ENCODE measurements at regions not wholly inside any gene's neighbourhood (a gene's known extent, or its start where the extent isn't known, plus 50 kb on each side); places are given as distances from the start of the nearest gene placed in this dataset.

GRCh38 chr20:60497298-60498035 is 539.2 kb downstream of the CDH26 start:
- no peak for DNase-seq (ENCODE audit: low read depth in 4 of 4, low spot score in 1 of 4)

DNA sequence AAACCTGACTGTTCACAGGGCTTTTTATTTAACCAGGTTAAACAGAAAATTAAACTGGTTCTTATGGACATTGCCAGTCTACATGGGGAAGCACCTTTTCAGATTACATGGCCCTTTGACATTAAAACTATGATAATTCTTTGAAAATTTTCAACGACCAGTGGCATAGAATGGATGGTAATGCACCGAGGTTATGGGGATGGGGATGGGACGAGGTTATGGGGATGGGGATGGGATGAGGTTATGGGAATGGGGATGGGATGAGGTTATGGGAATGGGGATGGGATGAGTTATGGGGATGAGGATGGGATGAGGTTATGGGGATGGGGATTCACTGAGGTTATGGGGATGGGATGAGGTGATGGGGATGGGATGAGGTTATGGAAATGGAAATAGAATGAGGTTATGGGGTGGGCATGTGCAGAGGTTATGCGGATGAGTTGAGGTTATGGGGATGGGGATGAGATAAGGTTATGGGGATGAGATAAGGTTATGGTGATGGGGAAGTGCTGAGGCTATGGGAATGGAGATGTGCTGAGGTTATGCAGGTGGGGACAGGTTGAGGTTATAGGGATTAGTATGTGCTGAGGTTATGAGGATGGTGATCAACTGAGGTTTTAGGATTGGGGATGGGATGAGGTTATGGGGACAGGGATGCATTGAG is 541.9 kb downstream of the CDH26 start:
- DNase-seq (ENCODE audit: low read depth in 4 of 4, low spot score in 1 of 4), result no peak

- no peak for DNase-seq (ENCODE audit: low read depth in 4 of 4, low spot score in 1 of 4)
Measured at GRCh38 chr20:60501048-60501447, 542.8 kb downstream of the CDH26 start.

- no peak for DNase-seq (ENCODE audit: low read depth in 4 of 4, low spot score in 1 of 4)
Measured at GRCh38 chr20:60502881-60503280, 544.7 kb downstream of the CDH26 start.

- no peak for DNase-seq (ENCODE audit: low read depth in 4 of 4, low spot score in 1 of 4)
Measured at GRCh38 chr20:60505423-60505822, 547.2 kb downstream of the CDH26 start.

- DNase-seq (ENCODE audit: low read depth in 4 of 4, low spot score in 1 of 4), result no peak
Measured at GRCh38 chr20:60506061-60506460, 547.8 kb downstream of the CDH26 start.

DNA sequence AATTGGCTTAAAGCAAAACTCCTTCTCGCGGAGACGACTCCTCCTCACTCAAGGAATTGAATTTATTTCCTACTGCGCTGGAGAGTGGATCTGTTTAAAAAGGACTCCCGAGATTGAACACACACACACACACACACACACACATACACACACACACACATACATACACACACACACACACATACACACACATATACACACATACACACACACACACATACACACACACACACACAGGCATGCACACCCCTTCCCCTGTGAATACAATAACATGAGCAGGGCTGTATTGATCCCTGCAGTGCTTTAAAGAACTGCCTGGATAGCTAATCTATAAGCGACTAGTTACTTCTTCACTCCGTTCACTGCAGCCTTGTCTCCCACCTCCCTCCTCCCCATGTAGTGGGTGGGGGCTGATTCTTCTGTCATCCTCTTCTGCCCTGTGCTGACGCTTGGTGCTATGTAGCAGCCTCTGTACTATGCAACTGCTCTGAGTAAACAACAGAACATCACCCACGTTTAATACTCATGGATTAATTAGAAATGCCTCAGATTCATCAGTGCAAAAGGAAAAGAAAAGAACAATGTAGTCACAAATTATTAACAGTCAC is 549.0 kb downstream of the CDH26 start:
- no peak for DNase-seq (ENCODE audit: low read depth in 4 of 4, low spot score in 1 of 4)

DNA sequence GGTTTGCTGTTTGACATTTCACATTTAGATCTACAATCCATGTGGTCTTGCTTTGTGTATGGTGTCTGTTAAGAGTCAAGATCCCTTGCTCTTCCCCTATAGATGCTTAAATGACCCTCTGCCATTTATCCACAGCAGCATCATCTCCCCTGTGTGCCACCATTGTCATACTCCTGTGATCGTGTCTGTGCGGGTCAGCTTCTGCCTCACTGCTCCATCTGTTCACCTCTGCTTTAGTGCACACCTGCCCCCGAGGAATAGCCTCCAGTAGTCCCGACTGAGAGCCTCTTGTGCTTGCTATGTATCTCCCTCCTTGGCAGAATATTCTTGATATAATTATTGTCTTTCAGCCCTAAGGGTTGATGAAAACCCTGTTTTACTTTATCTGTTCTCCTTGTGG is 551.2 kb downstream of the CDH26 start:
- DNase-seq (ENCODE audit: low read depth in 4 of 4, low spot score in 1 of 4), result no peak

DNA sequence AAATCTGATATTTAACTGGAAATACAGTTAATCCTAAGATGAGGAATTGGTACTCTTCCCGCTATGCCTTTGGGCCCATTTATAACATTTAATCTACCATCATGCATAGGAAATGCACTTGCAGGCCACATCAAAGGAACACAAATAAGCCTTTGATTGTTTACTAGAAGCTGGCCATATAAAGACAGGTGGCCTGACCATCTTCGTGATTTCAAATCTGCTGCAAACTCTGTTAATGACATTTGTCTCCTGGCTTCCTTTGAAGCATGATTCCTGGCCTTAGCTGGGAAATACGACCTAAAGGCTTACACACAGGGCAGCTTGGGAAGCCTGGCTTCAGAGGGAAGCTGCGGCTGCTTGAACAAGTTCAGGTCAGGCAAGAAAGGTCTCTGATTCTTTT is 552.1 kb downstream of the CDH26 start:
- no peak for DNase-seq (ENCODE audit: low read depth in 4 of 4, low spot score in 1 of 4)

GRCh38 chr20:60512443-60512842 is 554.2 kb downstream of the CDH26 start:
- DNase-seq (ENCODE audit: low read depth in 4 of 4, low spot score in 1 of 4), result no peak

- DNase-seq (ENCODE audit: low read depth in 4 of 4, low spot score in 1 of 4), result no peak
Measured at GRCh38 chr20:60513141-60513540, 554.9 kb downstream of the CDH26 start.

DNA sequence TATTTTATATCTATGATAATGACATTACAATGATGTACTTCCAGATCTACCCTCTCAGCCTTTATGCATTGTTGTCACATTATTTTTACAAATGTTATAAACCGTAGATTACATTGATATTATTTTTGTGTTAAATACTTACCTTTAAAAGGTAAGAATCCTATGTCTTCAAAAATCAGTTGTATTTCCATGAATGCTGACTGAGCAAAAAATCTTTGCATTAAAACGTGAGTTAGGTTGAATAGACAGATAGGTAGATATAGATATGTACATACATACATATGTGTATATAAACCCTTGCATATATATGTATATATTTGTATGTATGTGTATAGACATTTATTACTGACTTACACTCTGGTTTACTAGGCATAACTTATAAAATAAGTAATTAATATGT is 558.2 kb downstream of the CDH26 start:
- DNase-seq (ENCODE audit: low read depth in 4 of 4, low spot score in 1 of 4), result no peak

DNA sequence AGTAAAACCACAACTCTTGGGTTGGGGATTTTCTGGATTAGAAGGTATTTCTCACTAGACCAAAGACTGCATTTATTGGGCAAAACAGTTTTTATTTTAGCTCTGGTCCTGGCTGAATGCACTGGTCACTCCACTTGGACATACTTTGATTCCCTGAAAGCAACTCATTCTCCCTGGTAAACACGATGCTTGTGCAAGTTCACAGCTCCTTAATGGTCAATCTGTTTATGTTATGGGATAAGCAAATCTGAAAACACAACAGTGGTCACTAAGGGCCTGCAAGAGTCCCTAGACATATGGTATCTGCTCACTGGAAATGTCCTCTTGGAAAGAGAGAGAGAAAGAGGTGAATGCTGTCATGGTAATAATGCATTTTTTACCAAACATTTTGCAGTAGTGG is 559.8 kb downstream of the CDH26 start:
- no peak for DNase-seq (ENCODE audit: low read depth in 4 of 4, low spot score in 1 of 4)

GRCh38 chr20:60525397-60525796 is 567.2 kb downstream of the CDH26 start:
- DNase-seq (ENCODE audit: low read depth in 4 of 4, low spot score in 1 of 4), result no peak

- DNase-seq (ENCODE audit: low read depth in 4 of 4, low spot score in 1 of 4), result no peak
Measured at GRCh38 chr20:60527656-60528055, 569.4 kb downstream of the CDH26 start.

GRCh38 chr20:60528141-60528540 is 569.9 kb downstream of the CDH26 start:
- DNase-seq (ENCODE audit: low read depth in 4 of 4, low spot score in 1 of 4), result no peak

DNA sequence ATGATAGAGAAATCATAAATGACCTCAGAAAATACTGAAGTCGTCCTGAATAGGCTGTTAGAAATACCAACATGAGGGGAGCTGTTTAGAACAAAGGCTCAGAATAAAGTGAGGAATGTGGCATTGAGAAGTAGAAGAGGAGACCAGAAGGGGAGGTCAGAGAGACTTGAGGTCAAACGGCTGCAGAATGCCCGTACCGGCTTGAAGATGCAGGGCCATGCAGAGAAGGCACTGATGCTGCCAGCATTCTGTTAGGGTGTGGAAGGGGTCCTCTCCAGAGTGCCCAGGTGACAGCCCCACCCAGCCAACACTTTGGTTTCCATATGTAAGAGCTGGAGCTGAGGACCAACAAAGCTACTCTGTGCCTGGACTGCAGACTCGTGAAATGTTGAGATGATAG is 570.9 kb downstream of the CDH26 start:
- DNase-seq (ENCODE audit: low read depth in 4 of 4, low spot score in 1 of 4), result no peak

- no peak for DNase-seq (ENCODE audit: low read depth in 4 of 4, low spot score in 1 of 4)
Measured at GRCh38 chr20:60535211-60535610, 577.0 kb downstream of the CDH26 start.

DNA sequence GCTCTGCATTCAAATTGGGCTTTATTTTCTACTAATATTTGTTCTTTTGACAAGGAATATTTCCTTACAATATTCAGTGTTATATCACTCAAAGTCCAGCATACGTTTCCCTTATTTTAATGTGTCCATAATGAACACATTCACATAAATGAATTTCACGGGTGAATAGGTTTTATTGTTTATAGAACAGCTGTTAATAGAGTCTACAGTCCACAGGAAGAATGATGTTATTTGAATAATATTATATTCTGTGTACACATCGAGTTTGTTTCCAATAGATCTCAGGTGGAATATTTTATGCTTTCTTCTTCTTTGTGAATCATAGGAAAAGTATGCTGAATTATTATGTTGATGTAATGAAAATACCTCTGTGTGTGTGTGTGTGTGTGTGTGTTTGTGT is 582.4 kb downstream of the CDH26 start:
- DNase-seq (ENCODE audit: low read depth in 4 of 4, low spot score in 1 of 4), result no peak

GRCh38 chr20:60541991-60542390 is 583.8 kb downstream of the CDH26 start:
- no peak for DNase-seq (ENCODE audit: low read depth in 4 of 4, low spot score in 1 of 4)

- no peak for DNase-seq (ENCODE audit: low read depth in 4 of 4, low spot score in 1 of 4)
Measured at GRCh38 chr20:60543598-60543997, 585.4 kb downstream of the CDH26 start.

DNA sequence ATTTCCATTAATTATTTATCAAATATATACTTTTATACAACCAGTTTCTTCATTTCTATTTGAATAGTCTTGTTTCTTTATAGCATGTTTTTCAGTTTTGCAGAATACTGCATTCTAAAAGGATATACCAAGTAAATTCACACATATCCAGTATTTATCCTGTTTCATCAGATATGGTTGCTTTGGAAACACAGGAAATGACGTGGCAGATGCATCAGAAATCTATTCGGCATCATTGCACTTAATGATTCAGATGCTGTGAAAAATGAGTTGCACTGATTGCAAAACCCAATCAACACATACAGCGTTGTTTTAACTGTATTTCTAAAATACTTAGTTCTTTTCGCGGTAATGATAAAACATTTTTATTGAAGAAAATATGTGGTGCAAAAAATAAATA is 594.9 kb downstream of the CDH26 start:
- DNase-seq (ENCODE audit: low read depth in 4 of 4, low spot score in 1 of 4), result no peak

DNA sequence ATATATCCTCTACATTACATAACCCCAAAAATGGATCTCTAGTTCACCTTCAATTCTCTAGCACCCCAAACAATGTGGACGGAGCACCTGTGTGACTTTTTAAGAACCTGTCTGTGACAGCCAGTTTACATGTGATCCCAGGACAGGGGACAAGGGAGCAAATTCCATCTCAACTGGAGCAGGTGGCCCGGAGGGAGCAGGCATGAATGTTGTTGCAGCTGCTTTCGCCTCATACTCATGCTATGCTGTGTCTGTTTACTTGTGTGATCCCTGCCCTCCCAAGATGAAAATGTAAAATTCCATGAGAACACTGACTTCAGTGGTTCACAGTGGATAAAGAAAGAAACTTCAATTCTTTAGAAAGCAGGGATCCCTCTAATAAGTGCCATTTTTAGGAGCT is 600.3 kb downstream of the CDH26 start:
- no peak for DNase-seq (ENCODE audit: low read depth in 4 of 4, low spot score in 1 of 4)
